HL-60 (cell line): ENCODE measurements at regions not wholly inside any gene's neighbourhood (a gene's known extent, or its start where the extent isn't known, plus 50 kb on each side); places are given as distances from the start of the nearest gene placed in this dataset.

Experiments
- DNase-seq, 2 experiments: peaks; one replicate each; pipeline ENCODE4 v3.0.0-alpha.2; 2010 to 2020; ENCODE audit warnings: low read depth in 1 of 2, low spot score in 1 of 2
- H3K27ac ChIP-seq: fragments of 250-450 bp; sonication (Bioruptor Pico); replicated peaks from 2 replicates; pipeline ENCODE4 v1.5.1; 2020; ENCODE audit warnings: mild to moderate bottlenecking, moderate library complexity
- H3K27me3 ChIP-seq: fragments of 250-450 bp; sonication (Bioruptor Pico); 2 replicates; pipeline ENCODE4 v1.5.1; 2021; ENCODE audit warnings: mild to moderate bottlenecking, moderate library complexity; ENCODE audit not compliant: insufficient read depth, poor library complexity, severe bottlenecking
- H3K4me3 ChIP-seq: replicated peaks from 2 replicates; pipeline ENCODE4 v1.5.1; 2011; ENCODE audit warnings: mild to moderate bottlenecking, control low read depth, low read length; ENCODE audit not compliant: insufficient read depth
- GABPA ChIP-seq: IDR thresholded peaks from 2 replicates; pipeline ENCODE4 v1.6.1; 2012; ENCODE audit warnings: low read depth
- POLR2AphosphoS5 ChIP-seq: IDR thresholded peaks from 2 replicates; pipeline ENCODE4 v1.6.1; 2012; ENCODE audit warnings: low read depth
- REST ChIP-seq: IDR thresholded peaks from 2 replicates; pipeline ENCODE4 v1.6.1; 2012; ENCODE audit warnings: low read depth; ENCODE audit not compliant: insufficient replicate concordance
- SPI1 ChIP-seq: IDR thresholded peaks from 2 replicates; pipeline ENCODE4 v1.6.1; 2012; ENCODE audit warnings: low read depth, mild to moderate bottlenecking, borderline replicate concordance
- TF ChIP-seq, protein P1 (sequence below): IDR thresholded peaks from one replicate; pipeline ENCODE4 v1.5.1; 2011; ENCODE audit warnings: low read length, control low read depth, inconsistent platforms; ENCODE audit not compliant: insufficient read depth

DNA sequence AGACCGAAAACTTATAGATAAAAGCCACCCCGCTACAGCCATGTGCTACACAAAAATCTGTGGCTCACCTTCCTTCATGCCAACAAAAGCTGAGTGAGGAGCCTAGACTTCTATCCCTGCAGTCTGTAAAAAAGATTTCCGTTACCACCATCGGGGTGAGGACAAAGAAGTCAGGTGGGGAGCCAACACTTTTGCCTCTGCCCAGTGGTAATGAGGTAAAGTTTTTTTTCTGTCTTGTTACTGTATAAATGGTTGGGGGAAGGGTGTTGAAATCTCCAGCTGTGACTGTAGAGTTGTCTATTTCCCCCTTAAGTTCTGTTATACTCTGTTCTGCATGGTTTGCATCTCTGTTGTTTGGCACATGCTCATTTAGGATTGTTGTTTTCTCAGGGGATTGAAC lies 707.8 kb downstream of the FLRT2 start:
- Histone ChIP-seq H3K4me3 (no peak overlapping the region), H3K27ac (no peak overlapping the region), H3K27me3 (no peaks in the 10 kb centered on the region)
- TF ChIP-seq POLR2AphosphoS5, result no peak
- TF ChIP-seq GABPA, result no peak
- TF ChIP-seq, protein P1, sequence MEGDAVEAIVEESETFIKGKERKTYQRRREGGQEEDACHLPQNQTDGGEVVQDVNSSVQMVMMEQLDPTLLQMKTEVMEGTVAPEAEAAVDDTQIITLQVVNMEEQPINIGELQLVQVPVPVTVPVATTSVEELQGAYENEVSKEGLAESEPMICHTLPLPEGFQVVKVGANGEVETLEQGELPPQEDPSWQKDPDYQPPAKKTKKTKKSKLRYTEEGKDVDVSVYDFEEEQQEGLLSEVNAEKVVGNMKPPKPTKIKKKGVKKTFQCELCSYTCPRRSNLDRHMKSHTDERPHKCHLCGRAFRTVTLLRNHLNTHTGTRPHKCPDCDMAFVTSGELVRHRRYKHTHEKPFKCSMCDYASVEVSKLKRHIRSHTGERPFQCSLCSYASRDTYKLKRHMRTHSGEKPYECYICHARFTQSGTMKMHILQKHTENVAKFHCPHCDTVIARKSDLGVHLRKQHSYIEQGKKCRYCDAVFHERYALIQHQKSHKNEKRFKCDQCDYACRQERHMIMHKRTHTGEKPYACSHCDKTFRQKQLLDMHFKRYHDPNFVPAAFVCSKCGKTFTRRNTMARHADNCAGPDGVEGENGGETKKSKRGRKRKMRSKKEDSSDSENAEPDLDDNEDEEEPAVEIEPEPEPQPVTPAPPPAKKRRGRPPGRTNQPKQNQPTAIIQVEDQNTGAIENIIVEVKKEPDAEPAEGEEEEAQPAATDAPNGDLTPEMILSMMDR, result no peak
- no peak for TF ChIP-seq SPI1
- TF ChIP-seq REST, result no peak
- no peak for DNase-seq

DNA sequence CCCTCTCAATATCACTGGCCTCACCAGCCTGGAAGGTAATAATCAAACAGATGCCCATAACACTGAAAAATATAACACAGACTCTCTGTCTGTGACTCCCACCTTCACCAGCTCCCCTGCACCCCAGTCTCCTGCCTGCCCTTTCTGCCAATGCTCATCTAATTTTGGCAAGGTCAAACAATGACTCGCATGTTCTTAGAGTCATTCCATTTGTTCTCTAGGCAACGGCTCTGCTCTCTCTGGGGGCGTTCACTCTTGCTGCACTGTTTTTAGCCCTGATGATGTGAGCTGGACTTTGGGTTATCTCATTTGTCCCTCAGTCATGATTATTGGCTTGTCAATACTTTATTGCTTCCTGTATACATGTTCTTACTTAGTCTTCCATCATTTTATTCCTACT lies 691.8 kb downstream of the FLRT2 start:
- no peak overlapping the region for H3K27ac ChIP-seq
- H3K4me3 ChIP-seq, result no peak overlapping the region
- no peak for TF ChIP-seq POLR2AphosphoS5
- no peak for TF ChIP-seq REST
- TF ChIP-seq SPI1, result no peak
- TF ChIP-seq GABPA, result no peak
- TF ChIP-seq, protein P1, result no peak
- no peak for DNase-seq
- H3K27me3 ChIP-seq, result no peaks in the 10 kb centered on the region

DNA sequence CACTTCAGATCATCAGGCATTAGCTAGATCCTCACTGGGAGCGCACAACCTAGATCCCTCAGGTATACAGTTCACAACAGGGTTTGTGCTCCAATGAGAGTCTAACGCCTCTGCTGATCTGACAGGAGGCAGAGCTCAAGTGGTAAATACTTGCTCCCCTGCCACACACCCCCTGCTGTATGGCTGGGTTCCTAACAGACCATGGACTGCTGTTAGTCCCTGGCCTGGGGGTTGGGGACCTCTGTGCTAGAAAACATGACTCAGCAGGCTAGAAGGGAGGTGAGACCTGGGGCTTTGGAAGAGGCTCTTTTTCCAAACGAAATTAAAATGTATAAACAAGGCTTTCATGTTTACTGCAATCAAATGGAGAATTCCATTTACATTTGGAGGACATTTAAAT lies 691.1 kb downstream of the FLRT2 start:
- H3K27ac ChIP-seq, result no peak overlapping the region
- no peak for DNase-seq
- no peaks in the 10 kb centered on the region for H3K27me3 ChIP-seq
- TF ChIP-seq, protein P1, result no peak
- TF ChIP-seq REST, result no peak
- TF ChIP-seq SPI1, result no peak
- TF ChIP-seq GABPA, result no peak
- TF ChIP-seq POLR2AphosphoS5, result no peak
- H3K4me3 ChIP-seq, result no peak overlapping the region
